Activated T-helper 17 cell treated with anti-CD3 and anti-CD28 coated beads, Interleukin-2, amount 50 U/mL, for 72 hours (primary cell): ENCODE measurements at regions not wholly inside any gene's neighbourhood (a gene's known extent, or its start where the extent isn't known, plus 50 kb on each side); places are given as distances from the start of the nearest gene placed in this dataset.

Experiments
- ATAC-seq: fragments of 150-1000 bp; cut with Tn5 transposase; replicated peaks from 2 replicates; pipeline ENCODE4 v1.10.0; 2021; ENCODE audit warnings: mild to moderate bottlenecking, moderate library complexity
- H3K27ac Mint-ChIP-seq: one replicate; pipeline ENCODE4 v1.8.0; 2022; ENCODE audit warnings: mixed read lengths
- H3K27me3 Mint-ChIP-seq: one replicate; pipeline ENCODE4 v1.8.0; 2022; ENCODE audit warnings: mixed read lengths
- H3K36me3 Mint-ChIP-seq: one replicate; pipeline ENCODE4 v1.8.0; 2022; ENCODE audit warnings: low read depth, mild to moderate bottlenecking, mixed read lengths
- H3K4me1 Mint-ChIP-seq: one replicate; pipeline ENCODE4 v1.8.0; 2022; ENCODE audit warnings: mixed read lengths
- H3K4me3 Mint-ChIP-seq: one replicate; pipeline ENCODE4 v1.8.0; 2022; ENCODE audit warnings: mild to moderate bottlenecking, mixed read lengths
- H3K9me3 Mint-ChIP-seq: one replicate; pipeline ENCODE4 v1.8.0; 2022; ENCODE audit warnings: mixed read lengths

- ATAC-seq: peak; percentile 64
- Mint-ChIP-seq H3K27me3 (no peaks in the 10 kb centered on the region), H3K4me3 (peak overlapping the region; percentile 70), H3K36me3 (no peaks in the 10 kb centered on the region), H3K4me1 (peaks cover 18% of the 10 kb centered on the region), H3K27ac (peak overlapping the region; percentile 89), H3K9me3 (no peaks in the 10 kb centered on the region)
Measured at GRCh38 chr6:14664112-14664601, 546.6 kb downstream of the CD83 start.

- no peaks in the 10 kb centered on the region for H3K9me3 Mint-ChIP-seq
- peak overlapping the region; percentile 70 for H3K4me3 Mint-ChIP-seq
- peak overlapping the region; percentile 89 for H3K27ac Mint-ChIP-seq
Measured at GRCh38 chr6:14664621-14665315, 547.2 kb downstream of the CD83 start.

GRCh38 chr6:14665827-14666724, 548.5 kb downstream of the CD83 start:
- no peaks in the 10 kb centered on the region for H3K9me3 Mint-ChIP-seq
- H3K27me3 Mint-ChIP-seq: no peaks in the 10 kb centered on the region
- H3K27ac Mint-ChIP-seq: peak overlapping the region; percentile 73
- no peaks in the 10 kb centered on the region for H3K36me3 Mint-ChIP-seq
- H3K4me3 Mint-ChIP-seq: peak overlapping the region; percentile 70
- peak; percentile 88 for ATAC-seq
- peaks cover 25% of the 10 kb centered on the region for H3K4me1 Mint-ChIP-seq

More at GRCh38 chr6:14664621-14665315, 547.2 kb downstream of the CD83 start:
- Mint-ChIP-seq H3K4me1 (peaks cover 20% of the 10 kb centered on the region), H3K27me3 (no peaks in the 10 kb centered on the region), H3K36me3 (no peaks in the 10 kb centered on the region)
- ATAC-seq: peak; percentile 3

GRCh38 chr6:14670806-14671205, 553.2 kb downstream of the CD83 start:
- Mint-ChIP-seq H3K27ac (no peak overlapping the region), H3K4me1 (peaks cover 30% of the 10 kb centered on the region), H3K9me3 (no peaks in the 10 kb centered on the region), H3K4me3 (no peak overlapping the region), H3K36me3 (no peaks in the 10 kb centered on the region), H3K27me3 (no peaks in the 10 kb centered on the region)
- no peak for ATAC-seq

GRCh38 chr6:14671261-14671681, 553.7 kb downstream of the CD83 start:
- H3K36me3 Mint-ChIP-seq: no peaks in the 10 kb centered on the region

GRCh38 chr6:14671937-14672336, 554.4 kb downstream of the CD83 start:
- Mint-ChIP-seq H3K27ac (peak overlapping the region; percentile 19), H3K36me3 (no peaks in the 10 kb centered on the region), H3K4me1 (peaks cover 32% of the 10 kb centered on the region), H3K27me3 (no peaks in the 10 kb centered on the region), H3K9me3 (no peaks in the 10 kb centered on the region), H3K4me3 (no peak overlapping the region)
- ATAC-seq: no peak

More at GRCh38 chr6:14671261-14671681, 553.7 kb downstream of the CD83 start:
- H3K27me3 Mint-ChIP-seq: no peaks in the 10 kb centered on the region
- no peak overlapping the region for H3K4me3 Mint-ChIP-seq
- ATAC-seq: no peak
- H3K4me1 Mint-ChIP-seq: peaks cover 29% of the 10 kb centered on the region
- no peak overlapping the region for H3K27ac Mint-ChIP-seq
- H3K9me3 Mint-ChIP-seq: no peaks in the 10 kb centered on the region

GRCh38 chr6:14673201-14673600, 555.6 kb downstream of the CD83 start:
- no peak for ATAC-seq
- Mint-ChIP-seq H3K36me3 (no peaks in the 10 kb centered on the region), H3K4me1 (peaks cover 39% of the 10 kb centered on the region), H3K27ac (peak overlapping the region; percentile 41), H3K4me3 (no peak overlapping the region), H3K9me3 (no peaks in the 10 kb centered on the region), H3K27me3 (no peaks in the 10 kb centered on the region)

- H3K4me1 Mint-ChIP-seq: peaks cover 39% of the 10 kb centered on the region
Measured at GRCh38 chr6:14674458-14674857, 556.9 kb downstream of the CD83 start.

GRCh38 chr6:14674867-14675648, 557.5 kb downstream of the CD83 start:
- Mint-ChIP-seq H3K27me3 (no peaks in the 10 kb centered on the region), H3K4me1 (peaks cover 34% of the 10 kb centered on the region), H3K9me3 (no peaks in the 10 kb centered on the region), H3K4me3 (peak overlapping the region; percentile 56), H3K27ac (peak overlapping the region; percentile 81), H3K36me3 (no peaks in the 10 kb centered on the region)
- peak; percentile 92 for ATAC-seq

More at GRCh38 chr6:14674458-14674857, 556.9 kb downstream of the CD83 start:
- peak; percentile 53 for ATAC-seq
- no peaks in the 10 kb centered on the region for H3K27me3 Mint-ChIP-seq
- no peaks in the 10 kb centered on the region for H3K9me3 Mint-ChIP-seq
- peak overlapping the region; percentile 81 for H3K27ac Mint-ChIP-seq
- no peaks in the 10 kb centered on the region for H3K36me3 Mint-ChIP-seq
- H3K4me3 Mint-ChIP-seq: peak overlapping the region; percentile 56

- Mint-ChIP-seq H3K27me3 (no peaks in the 10 kb centered on the region), H3K9me3 (no peaks in the 10 kb centered on the region), H3K4me1 (peaks cover 32% of the 10 kb centered on the region), H3K27ac (peak overlapping the region; percentile 81), H3K36me3 (no peaks in the 10 kb centered on the region), H3K4me3 (peak overlapping the region; percentile 56)
- peak; percentile 65 for ATAC-seq
Measured at GRCh38 chr6:14676064-14676463, 558.5 kb downstream of the CD83 start.

- peak overlapping the region; percentile 42 for H3K27ac Mint-ChIP-seq
- no peaks in the 10 kb centered on the region for H3K9me3 Mint-ChIP-seq
- no peaks in the 10 kb centered on the region for H3K27me3 Mint-ChIP-seq
- no peak for ATAC-seq
- H3K4me1 Mint-ChIP-seq: peaks cover 36% of the 10 kb centered on the region
- no peaks in the 10 kb centered on the region for H3K36me3 Mint-ChIP-seq
- H3K4me3 Mint-ChIP-seq: peak overlapping the region; percentile 6
Measured at GRCh38 chr6:14676977-14677781, 559.6 kb downstream of the CD83 start.

GRCh38 chr6:14681699-14682487, 564.0 kb upstream of the JARID2 start:
- no peaks in the 10 kb centered on the region for H3K36me3 Mint-ChIP-seq
- H3K4me1 Mint-ChIP-seq: peaks cover 15% of the 10 kb centered on the region
- no peaks in the 10 kb centered on the region for H3K27me3 Mint-ChIP-seq
- H3K4me3 Mint-ChIP-seq: no peak overlapping the region
- peak overlapping the region; percentile 7 for H3K27ac Mint-ChIP-seq
- peak; percentile 47 for ATAC-seq
- H3K9me3 Mint-ChIP-seq: no peaks in the 10 kb centered on the region

- Mint-ChIP-seq H3K27me3 (no peaks in the 10 kb centered on the region), H3K4me3 (no peak overlapping the region), H3K9me3 (no peaks in the 10 kb centered on the region), H3K27ac (no peak overlapping the region), H3K36me3 (no peaks in the 10 kb centered on the region), H3K4me1 (peaks cover 7% of the 10 kb centered on the region)
- ATAC-seq: peak; percentile 68
Measured at GRCh38 chr6:14682812-14683211, 563.1 kb upstream of the JARID2 start.
